T-cell (primary cell): ENCODE measurements at regions not wholly inside any gene's neighbourhood (a gene's known extent, or its start where the extent isn't known, plus 50 kb on each side); places are given as distances from the start of the nearest gene placed in this dataset.
"Not testable (repeated sequence)": the region's sequence is repeated elsewhere in the genome, so short reads cannot be mapped to it uniquely, and the experiment has no call there.

Experiments used
- ATAC-seq, 4 experiments: fragments of 200-7000 bp in 3 of 4; fragments of 150-1000 bp in 1 of 4; cut with Tn5 transposase; replicated peaks in 1 of 4; 1 replicate in 3 of 4; 2 replicates in 1 of 4; pipeline ENCODE4 v1.10.0; 2021; ENCODE audit warnings: moderate library complexity in 3 of 4, mild to moderate bottlenecking in 2 of 4, moderate number of reproducible peaks in 1 of 4
- CTCF ChIA-PET, 2 donors: fragments of 300-600 bp; sonication (Branson Sonifier 250); formaldehyde crosslinking; loops; one replicate each; lab custom pipeline; 2022; ENCODE audit warnings: antibody characterized with exemption in 2 of 2; lab: Charles Lee
- POLR2A ChIA-PET, 2 donors: fragments of 300-600 bp; sonication (Branson Sonifier 250); formaldehyde crosslinking; loops; one replicate each; lab custom pipeline; 2022; ENCODE audit warnings: antibody characterized with exemption in 2 of 2; lab: Charles Lee
- DNase-seq, 35 experiments: peaks; one replicate each; pipeline versions ENCODE4 v3.0.0 to v3.0.0-alpha.2; 2013 to 2023
- H3K27ac ChIP-seq: one replicate; pipeline ENCODE4 v1.5.1; 2013; ENCODE audit warnings: low read length
- H3K27me3 ChIP-seq, 2 experiments: replicated peaks in 1 of 2; 1 replicate in 1 of 2; 2 replicates in 1 of 2; pipeline versions ENCODE4 v1.6.1 to v1.7.0; 2013; ENCODE audit warnings: low read length in 1 of 2, mixed read lengths in 1 of 2; ENCODE audit not compliant: control insufficient read depth in 2 of 2, insufficient read depth in 2 of 2; ENCODE audit errors: extremely low read depth in 1 of 2
- H3K36me3 ChIP-seq, 2 donors: 1 replicate in 1 of 2; 2 replicates in 1 of 2; pipeline versions ENCODE4 v1.6.1 to v1.7.0; 2013; ENCODE audit warnings: low read length in 1 of 2; ENCODE audit not compliant: control insufficient read depth in 2 of 2, insufficient read depth in 1 of 2; ENCODE audit errors: extremely low read depth in 1 of 2
- H3K4me1 ChIP-seq, 2 experiments: 1 replicate in 1 of 2; 2 replicates in 1 of 2; pipeline versions ENCODE4 v1.6.1 to v1.7.0; 2013; ENCODE audit warnings: low read length in 2 of 2, mixed read lengths in 1 of 2; ENCODE audit not compliant: insufficient read depth in 2 of 2, control insufficient read depth in 1 of 2; ENCODE audit errors: extremely low read depth in 1 of 2
- H3K4me3 ChIP-seq, 2 donors: 1 replicate in 1 of 2; 2 replicates in 1 of 2; pipeline versions ENCODE4 v1.5.1 to v1.7.0; 2013; ENCODE audit warnings: mild to moderate bottlenecking in 2 of 2, low read length in 1 of 2, moderate library complexity in 1 of 2; ENCODE audit not compliant: control insufficient read depth in 1 of 2; ENCODE audit errors: extremely low read depth in 1 of 2
- H3K9me3 ChIP-seq: 2 replicates; pipeline ENCODE4 v1.7.0; 2013
- H3K27ac Mint-ChIP-seq, 2 donors: one replicate each; pipeline ENCODE4 v1.8.0; 2020 to 2021; ENCODE audit warnings: mild to moderate bottlenecking in 2 of 2, mixed read lengths in 2 of 2
- H3K27me3 Mint-ChIP-seq, 2 donors: one replicate each; pipeline ENCODE4 v1.8.0; 2021 to 2022; ENCODE audit warnings: mixed read lengths in 2 of 2
- H3K36me3 Mint-ChIP-seq: one replicate; pipeline ENCODE4 v1.8.0; 2021; ENCODE audit warnings: mixed read lengths
- H3K4me1 Mint-ChIP-seq, 3 donors: one replicate each; pipeline ENCODE4 v1.8.0; 2020 to 2022; ENCODE audit warnings: mixed read lengths in 3 of 3, mild to moderate bottlenecking in 1 of 3
- H3K4me3 Mint-ChIP-seq, 3 donors: one replicate each; pipeline ENCODE4 v1.8.0; 2020 to 2022; ENCODE audit warnings: mild to moderate bottlenecking in 3 of 3, mixed read lengths in 3 of 3, moderate library complexity in 3 of 3
- H3K9me3 Mint-ChIP-seq, 3 donors: one replicate each; pipeline ENCODE4 v1.8.0; 2020 to 2022; ENCODE audit warnings: mixed read lengths in 3 of 3
- WGBS: methylation state at CpG from one replicate; pipeline ENCODE4 v1.1.5; 2013; ENCODE audit warnings: missing lambda C conversion rate; ENCODE audit not compliant: insufficient coverage; 5-methylcytosine and 5-hydroxymethylcytosine counted together

DNA sequence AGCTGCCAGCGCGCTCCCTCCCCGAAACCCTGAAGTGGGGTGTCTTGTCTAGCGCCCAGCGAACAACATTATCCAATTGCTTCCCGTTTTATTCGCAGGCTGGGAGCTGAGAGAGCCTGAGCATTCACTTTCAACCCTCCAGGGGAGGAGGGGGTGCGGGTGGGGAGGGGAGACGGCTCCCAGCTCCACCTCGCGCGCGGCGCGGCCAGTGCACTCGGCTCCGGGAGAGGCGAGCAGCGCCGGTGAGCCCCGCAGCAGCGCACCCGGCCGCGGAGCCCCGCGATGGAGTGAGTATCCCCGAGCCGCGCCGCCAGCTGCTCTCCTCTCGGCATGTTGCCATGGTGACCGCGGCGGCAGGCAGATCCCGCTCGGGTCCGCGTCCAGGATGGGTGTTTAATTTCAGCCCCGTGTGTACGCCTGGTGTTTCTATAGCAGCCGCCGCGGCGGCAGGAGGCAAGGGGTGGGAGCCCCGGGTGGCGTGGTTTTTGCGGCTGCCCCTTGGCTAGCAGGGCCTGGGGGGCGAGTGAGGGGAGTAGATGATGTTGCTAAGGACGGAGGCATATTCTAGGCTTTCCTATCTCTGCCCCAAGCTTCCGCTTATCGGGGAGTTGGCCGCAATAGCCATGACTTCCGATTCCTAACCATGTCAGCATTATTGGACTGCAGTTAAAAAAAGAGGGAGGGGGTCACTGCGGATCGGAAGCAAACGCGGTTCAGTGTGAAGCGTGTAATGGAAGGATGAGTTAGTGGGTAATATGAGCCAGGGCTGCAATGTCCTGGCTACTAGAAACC, 139.2 kb upstream of the PALM2AKAP2 start:
- Histone ChIP-seq H3K4me3 (no peak overlapping the region), H3K9me3 (no peaks in the 10 kb centered on the region), H3K4me1 (no peaks in the 10 kb centered on the region), H3K27me3 (peaks cover 16 to 26% of the 10 kb centered on the region in 2 experiments), H3K36me3 (no peaks in the 10 kb centered on the region), H3K27ac (no peak overlapping the region)
- Mint-ChIP-seq H3K4me1 (no peaks in the 10 kb centered on the region), H3K4me3 (no peak overlapping the region), H3K27me3 (peaks cover 50 to 60% of the 10 kb centered on the region in 2 donors), H3K27ac (no peak overlapping the region), H3K36me3 (no peaks in the 10 kb centered on the region), H3K9me3 (peaks cover 5 to 11% (median 5%) of the 10 kb centered on the region in 3 donors)
- POLR2A ChIA-PET = no interaction called here
- ATAC-seq = no peak
- 5% methylated on average over 45 of the region's 59 CpGs for WGBS
- CTCF ChIA-PET = no interaction called here
- DNase-seq = no peak

DNA sequence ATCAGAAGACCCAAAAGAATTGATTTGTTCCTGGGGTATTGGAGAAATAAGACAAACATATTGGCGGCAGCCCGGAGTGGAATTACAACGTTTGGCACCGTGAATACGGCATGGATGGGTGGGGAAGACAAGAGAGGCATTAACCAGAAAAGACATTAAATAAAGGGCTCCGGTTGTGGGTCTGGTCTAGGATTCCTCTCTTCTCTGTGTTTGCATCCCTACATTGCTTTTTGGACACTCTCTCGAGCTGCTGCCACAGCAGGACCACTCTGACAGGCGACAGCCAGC, 138.7 kb upstream of the PALM2AKAP2 start:
- CTCF ChIA-PET = no interaction called here
- POLR2A ChIA-PET = no interaction called here
- DNase-seq = no peak

DNA sequence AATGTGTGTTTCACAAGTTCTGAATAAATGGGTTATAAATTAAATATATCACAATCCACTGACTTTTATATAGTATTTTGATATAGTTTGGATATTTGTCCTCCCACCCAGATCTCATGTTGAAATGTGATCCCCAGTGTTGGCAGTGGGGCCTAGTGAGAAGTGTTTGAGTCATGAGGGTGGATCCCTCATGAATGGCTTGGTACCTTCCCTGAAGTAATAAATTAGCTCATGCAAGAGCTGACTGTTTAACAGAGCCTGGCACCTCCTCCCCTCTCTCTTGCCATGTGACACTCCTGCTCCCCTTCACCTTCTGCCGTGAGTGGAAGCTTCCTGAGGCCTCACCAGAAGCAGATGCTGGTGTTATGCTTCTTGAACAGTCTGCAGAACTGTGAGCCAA, 127.9 kb upstream of the PALM2AKAP2 start:
- ATAC-seq (no peak), DNase-seq (no peak)
- ChIA-PET POLR2A (no interaction called here), CTCF (no interaction called here)
- Histone ChIP-seq H3K4me1 (no peaks in the 10 kb centered on the region), H3K9me3 (peaks cover 2% of the 10 kb centered on the region), H3K4me3 (no peak overlapping the region), H3K27me3 (no peaks in the 10 kb centered on the region), H3K27ac (no peak overlapping the region), H3K36me3 (no peaks in the 10 kb centered on the region)
- Mint-ChIP-seq H3K9me3 (peaks cover 0 to 6% (median 5%) of the 10 kb centered on the region in 3 donors), H3K36me3 (no peaks in the 10 kb centered on the region), H3K4me3 (no peak overlapping the region), H3K4me1 (no peaks in the 10 kb centered on the region), H3K27ac (no peak overlapping the region), H3K27me3 (peaks cover 7 to 23% of the 10 kb centered on the region in 2 donors)
- 45% methylated on average over 1 of the region's 1 CpG for WGBS

More for the DNA sequence above, 138.7 kb upstream of the PALM2AKAP2 start:
- Mint-ChIP-seq H3K9me3 (peaks cover 5 to 11% (median 5%) of the 10 kb centered on the region in 3 donors), H3K27me3 (peaks cover 47 to 55% of the 10 kb centered on the region in 2 donors), H3K4me3 (no peak overlapping the region), H3K27ac (no peak overlapping the region), H3K4me1 (no peaks in the 10 kb centered on the region), H3K36me3 (no peaks in the 10 kb centered on the region)
- peaks cover 15 to 26% of the 10 kb centered on the region in 2 experiments for H3K27me3 ChIP-seq
- WGBS = 51% methylated on average over 3 of the region's 8 CpGs
- no peak for ATAC-seq
- no peaks in the 10 kb centered on the region for H3K9me3 ChIP-seq
- H3K4me1 ChIP-seq = no peaks in the 10 kb centered on the region
- H3K27ac ChIP-seq = no peak overlapping the region
- no peaks in the 10 kb centered on the region for H3K36me3 ChIP-seq
- H3K4me3 ChIP-seq = no peak overlapping the region

DNA sequence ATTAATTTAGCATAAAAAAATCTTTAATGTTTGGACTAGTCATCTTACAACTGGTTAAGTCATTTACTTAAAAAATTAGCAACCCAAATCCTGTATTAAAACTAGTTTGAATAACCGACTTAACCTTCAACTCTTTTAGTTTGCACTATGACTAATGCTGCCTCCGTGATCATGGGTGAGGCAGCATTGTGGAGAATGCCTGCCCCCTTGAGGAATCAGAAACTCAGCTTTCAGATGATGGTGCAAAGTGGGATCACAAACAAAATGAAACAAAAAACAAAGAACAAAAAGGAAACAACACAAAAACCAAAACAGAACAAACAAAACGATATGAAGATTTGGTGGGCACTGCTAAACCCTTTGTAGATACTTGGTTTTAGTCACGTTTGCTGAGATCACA, 127.0 kb upstream of the PALM2AKAP2 start:
- H3K4me3 Mint-ChIP-seq = no peak overlapping the region
- H3K27me3 ChIP-seq = no peaks in the 10 kb centered on the region
- no peaks in the 10 kb centered on the region for H3K36me3 ChIP-seq
- H3K4me1 ChIP-seq = no peaks in the 10 kb centered on the region
- no peaks in the 10 kb centered on the region for H3K4me1 Mint-ChIP-seq
- peaks cover 2% of the 10 kb centered on the region for H3K9me3 ChIP-seq
- H3K27me3 Mint-ChIP-seq = peaks cover 7 to 24% of the 10 kb centered on the region in 2 donors
- H3K27ac ChIP-seq = no peak overlapping the region
- H3K36me3 Mint-ChIP-seq = no peaks in the 10 kb centered on the region
- ATAC-seq (no peak), DNase-seq (no peak)
- ChIA-PET CTCF (no interaction called here), POLR2A (no interaction called here)
- peaks cover 0 to 12% (median 5%) of the 10 kb centered on the region in 3 donors for H3K9me3 Mint-ChIP-seq
- H3K4me3 ChIP-seq = no peak overlapping the region
- WGBS = 13% methylated on average over 3 of the region's 4 CpGs
- no peak overlapping the region for H3K27ac Mint-ChIP-seq

DNA sequence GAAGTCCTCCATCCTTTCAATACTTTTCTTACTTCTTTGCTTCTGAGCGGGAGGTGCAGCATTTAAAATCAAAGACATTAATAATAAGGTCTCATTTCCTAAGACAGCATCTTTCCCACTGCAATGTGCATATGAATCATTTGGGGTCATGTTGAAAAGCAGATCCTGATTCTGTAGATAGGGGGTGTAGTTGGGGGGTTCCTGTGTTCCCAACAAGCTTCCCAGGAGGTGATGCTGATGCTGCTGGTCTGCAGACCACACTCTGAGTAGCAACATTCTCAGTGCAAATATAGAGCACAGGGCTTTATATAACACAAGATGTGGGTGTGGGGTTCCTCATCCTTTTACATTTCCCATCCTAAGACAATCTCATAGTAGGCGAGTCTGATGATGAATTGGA, 126.5 kb upstream of the PALM2AKAP2 start:
- CTCF ChIA-PET = no interaction called here

DNA sequence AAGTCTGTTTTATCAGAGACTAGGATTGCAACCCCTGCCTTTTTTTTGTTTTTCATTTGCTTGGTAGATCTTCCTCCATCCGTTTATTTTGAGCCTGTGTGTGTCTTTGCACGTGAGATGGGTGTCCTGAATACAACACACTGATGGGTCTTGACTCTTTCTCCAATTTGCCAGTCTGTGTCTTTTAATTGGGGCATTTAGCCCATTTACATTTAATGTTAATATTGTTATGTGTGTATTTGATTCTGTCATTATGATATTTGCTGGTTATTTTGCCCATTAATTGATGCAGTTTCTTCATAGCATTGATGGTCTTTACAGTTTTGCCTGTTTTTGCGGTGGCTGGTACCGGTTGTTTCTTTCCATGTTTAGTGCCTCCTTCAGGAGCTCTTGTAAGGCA, 116.0 kb upstream of the PALM2AKAP2 start:
- Mint-ChIP-seq H3K27me3 (peaks cover 0 to 14% of the 10 kb centered on the region in 2 donors), H3K9me3 (peaks cover 15 to 24% (median 21%) of the 10 kb centered on the region in 3 donors)
- CTCF ChIA-PET, H3K4me1 ChIP-seq, H3K9me3 ChIP-seq, H3K27ac Mint-ChIP-seq, H3K27ac ChIP-seq, H3K4me3 ChIP-seq, DNase-seq, ATAC-seq, H3K4me3 Mint-ChIP-seq, POLR2A ChIA-PET, H3K36me3 Mint-ChIP-seq, H3K27me3 ChIP-seq, H3K36me3 ChIP-seq, H3K4me1 Mint-ChIP-seq: not testable (repeated sequence)
- WGBS = no CpG with 5 or more reads among the region's 4 CpGs

More for the DNA sequence above, 126.5 kb upstream of the PALM2AKAP2 start:
- DNase-seq (no peak), ATAC-seq (no peak)
- H3K27me3 Mint-ChIP-seq = peaks cover 7 to 19% of the 10 kb centered on the region in 2 donors
- no peaks in the 10 kb centered on the region for H3K4me1 Mint-ChIP-seq
- WGBS = no CpG with 5 or more reads among the region's 2 CpGs
- H3K4me3 Mint-ChIP-seq = no peak overlapping the region
- Histone ChIP-seq H3K9me3 (peaks cover 2% of the 10 kb centered on the region), H3K27ac (no peak overlapping the region), H3K27me3 (no peaks in the 10 kb centered on the region), H3K4me1 (no peaks in the 10 kb centered on the region), H3K4me3 (no peak overlapping the region), H3K36me3 (no peaks in the 10 kb centered on the region)
- peaks cover 0 to 12% (median 2%) of the 10 kb centered on the region in 3 donors for H3K9me3 Mint-ChIP-seq
- POLR2A ChIA-PET = no interaction called here
- H3K27ac Mint-ChIP-seq = no peak overlapping the region
- H3K36me3 Mint-ChIP-seq = no peaks in the 10 kb centered on the region
